Dedifferentiated amniotic fluid mesenchymal stem cell (primary cell): ENCODE measurements at regions not wholly inside any gene's neighbourhood (a gene's known extent, or its start where the extent isn't known, plus 50 kb on each side); places are given as distances from the start of the nearest gene placed in this dataset.
A peak's percentile ranks its signal among the peaks of the same experiment; 100 is the strongest.
"Not testable (repeated sequence)": the region's sequence is repeated elsewhere in the genome, so short reads cannot be mapped to it uniquely, and the experiment has no call there.

Experiments
- DNase-seq: peaks from one replicate; pipeline ENCODE4 v3.0.0-alpha.2; 2016; ENCODE audit errors: extremely low spot score

GRCh38 chr7:10767771-10768170 is 205.9 kb upstream of the PHF14 start:
- no peak for DNase-seq

GRCh38 chr7:10770176-10770575 is 203.5 kb upstream of the PHF14 start:
- no peak for DNase-seq

- DNase-seq = no peak
Observed at GRCh38 chr7:10773430-10773829, 200.2 kb upstream of the PHF14 start.

GRCh38 chr7:10779465-10780399 is 193.9 kb upstream of the PHF14 start:
- no peak for DNase-seq

- DNase-seq = no peak
Observed at GRCh38 chr7:10780400-10780747, 193.3 kb upstream of the PHF14 start.

- DNase-seq = not testable (repeated sequence)
Observed at GRCh38 chr7:10786976-10787375, 186.7 kb upstream of the PHF14 start.

GRCh38 chr7:10789170-10789569 is 184.5 kb upstream of the PHF14 start:
- DNase-seq = no peak

- no peak for DNase-seq
Observed at GRCh38 chr7:10790910-10791309, 182.8 kb upstream of the PHF14 start.

GRCh38 chr7:10793995-10794775 is 179.5 kb upstream of the PHF14 start:
- DNase-seq = no peak

GRCh38 chr7:10797157-10797556 is 176.5 kb upstream of the PHF14 start:
- no peak for DNase-seq

- DNase-seq = no peak
Observed at GRCh38 chr7:10798044-10798443, 175.6 kb upstream of the PHF14 start.

GRCh38 chr7:10799475-10799874 is 174.2 kb upstream of the PHF14 start:
- DNase-seq = no peak

GRCh38 chr7:10802011-10802410 is 171.7 kb upstream of the PHF14 start:
- no peak for DNase-seq

GRCh38 chr7:10802526-10802925 is 171.1 kb upstream of the PHF14 start:
- DNase-seq = peak; percentile 19

- DNase-seq = no peak
Observed at GRCh38 chr7:10803720-10804119, 170.0 kb upstream of the PHF14 start.

GRCh38 chr7:10804770-10805169 is 168.9 kb upstream of the PHF14 start:
- DNase-seq = no peak

- DNase-seq = no peak
Observed at GRCh38 chr7:10815546-10815945, 158.1 kb upstream of the PHF14 start.

- DNase-seq = no peak
Observed at GRCh38 chr7:10821156-10821555, 152.5 kb upstream of the PHF14 start.

GRCh38 chr7:10824154-10824553 is 149.5 kb upstream of the PHF14 start:
- no peak for DNase-seq

- DNase-seq = no peak
Observed at GRCh38 chr7:10838228-10838627, 135.4 kb upstream of the PHF14 start.

GRCh38 chr7:10845225-10845624 is 128.4 kb upstream of the PHF14 start:
- no peak for DNase-seq

- no peak for DNase-seq
Observed at GRCh38 chr7:10855583-10855982, 118.1 kb upstream of the PHF14 start.

- no peak for DNase-seq
Observed at GRCh38 chr7:10860516-10860915, 113.2 kb upstream of the PHF14 start.
